GM19324 (cell line): ENCODE measurements at regions not wholly inside any gene's neighbourhood (a gene's known extent, or its start where the extent isn't known, plus 50 kb on each side); places are given as distances from the start of the nearest gene placed in this dataset.

Source experiments
- ATAC-seq: cut with Tn5 transposase; IDR thresholded peaks from one replicate; pipeline ENCODE4 v1.9.1; 2021; ENCODE audit warnings: mild to moderate bottlenecking, moderate library complexity; ENCODE audit not compliant: unreplicated experiment, low FRiP score

GRCh38 chr12:94789510-94790225 lies 139.3 kb upstream of the TMCC3 start:
- no peak for ATAC-seq

GRCh38 chr12:94788298-94788697 lies 137.9 kb upstream of the TMCC3 start:
- ATAC-seq: no peak

GRCh38 chr12:94786906-94787305 lies 136.5 kb upstream of the TMCC3 start:
- no peak for ATAC-seq

GRCh38 chr12:94783862-94784261 lies 133.5 kb upstream of the TMCC3 start:
- no peak for ATAC-seq

- ATAC-seq: no peak
Measured at GRCh38 chr12:94783343-94783742, 133.0 kb upstream of the TMCC3 start.

GRCh38 chr12:94781835-94782234 lies 131.5 kb upstream of the TMCC3 start:
- no peak for ATAC-seq

GRCh38 chr12:94779485-94779884 lies 129.1 kb upstream of the TMCC3 start:
- ATAC-seq: no peak

GRCh38 chr12:94777936-94778335 lies 127.6 kb upstream of the TMCC3 start:
- ATAC-seq: no peak

- ATAC-seq: no peak
Measured at GRCh38 chr12:94775710-94776109, 125.4 kb upstream of the TMCC3 start.

- ATAC-seq: no peak
Measured at GRCh38 chr12:94771741-94772140, 121.4 kb upstream of the TMCC3 start.

- no peak for ATAC-seq
Measured at GRCh38 chr12:94771199-94771598, 120.8 kb upstream of the TMCC3 start.

- ATAC-seq: no peak
Measured at GRCh38 chr12:94770791-94771190, 120.4 kb upstream of the TMCC3 start.

- ATAC-seq: no peak
Measured at GRCh38 chr12:94769776-94770759, 119.7 kb upstream of the TMCC3 start.

GRCh38 chr12:94769047-94769420 lies 118.7 kb upstream of the TMCC3 start:
- peak; percentile 78 for ATAC-seq

GRCh38 chr12:94768398-94769046 lies 118.2 kb upstream of the TMCC3 start:
- ATAC-seq: peak; percentile 54

GRCh38 chr12:94767956-94768355 lies 117.6 kb upstream of the TMCC3 start:
- ATAC-seq: no peak

GRCh38 chr12:94766397-94766796 lies 116.0 kb upstream of the TMCC3 start:
- no peak for ATAC-seq

GRCh38 chr12:94763462-94763861 lies 113.1 kb upstream of the TMCC3 start:
- ATAC-seq: no peak

- ATAC-seq: peak; percentile 8
Measured at GRCh38 chr12:94762943-94763342, 112.6 kb upstream of the TMCC3 start.

- peak; percentile 66 for ATAC-seq
Measured at GRCh38 chr12:94762259-94762942, 112.0 kb upstream of the TMCC3 start.

- ATAC-seq: no peak
Measured at GRCh38 chr12:94761559-94761958, 111.2 kb upstream of the TMCC3 start.
